A549 (cell line): ENCODE measurements at regions not wholly inside any gene's neighbourhood (a gene's known extent, or its start where the extent isn't known, plus 50 kb on each side); places are given as distances from the start of the nearest gene placed in this dataset.
A peak's percentile ranks its signal among the peaks of the same experiment; 100 is the strongest.

Experiments
- ATAC-seq, 2 experiments: fragments of 200-7000 bp in 1 of 2; fragments of >200 bp in 1 of 2; cut with Nextera tagmentation in 1 of 2; cut with Tn5 transposase in 1 of 2; 3 replicates each; pipeline versions ENCODE4 v1.8.0 to v1.9.1; 2018 to 2020; ENCODE audit warnings: mild to moderate bottlenecking in 1 of 2, moderate library complexity in 1 of 2
- CTCF ChIA-PET: fragments of 300-600 bp; sonication (Branson Sonifier 250); formaldehyde crosslinking; extraction: SDS; loops from one replicate; lab custom pipeline; 2021; ENCODE audit warnings: antibody characterized with exemption, inconsistent platforms; lab: Yijun Ruan, JAX
- POLR2A ChIA-PET: fragments of 350-600 bp; formaldehyde crosslinking; extraction: SDS; loops from one replicate; lab custom pipeline; 2021; ENCODE audit warnings: antibody characterized with exemption, inconsistent platforms; lab: Yijun Ruan, JAX
- DNase-seq, 2 experiments: peaks; one replicate each; pipeline versions ENCODE4 v3.0.0 to v3.0.0-alpha.2; 2011 to 2016; ENCODE audit warnings: low read depth in 1 of 2, low spot score in 1 of 2
- FAIRE-seq: peaks from 2 replicates; lab custom pipeline; 2011; peaks lifted over from hg19 to GRCh38; lab: Jason Lieb, UNC
- H3K27ac ChIP-seq, 2 experiments: fragments of >200 bp; sonication (Bioruptor Twin); formaldehyde crosslinking; 3 replicates each; pipeline ENCODE4 v1.5.1; 2016 to 2017
- H3K4me1 ChIP-seq: fragments of >200 bp; sonication (Bioruptor Twin); formaldehyde crosslinking; 3 replicates; pipeline ENCODE4 v1.6.1; 2016
- H3K4me2 ChIP-seq: fragments of >200 bp; sonication (Bioruptor Twin); formaldehyde crosslinking; 3 replicates; pipeline ENCODE4 v1.6.1; 2016
- H3K4me3 ChIP-seq: fragments of >200 bp; sonication (Bioruptor Twin); formaldehyde crosslinking; 3 replicates; pipeline ENCODE4 v1.5.1; 2016
- H3K9me3 ChIP-seq: fragments of >200 bp; sonication (Bioruptor Twin); formaldehyde crosslinking; 3 replicates; pipeline ENCODE4 v1.6.1; 2016
- CBX2 ChIP-seq: fragments of 200-600 bp; sonication (generic); IDR thresholded peaks from 2 replicates; pipeline ENCODE4 v1.6.1; 2016; ENCODE audit warnings: low read depth, mild to moderate bottlenecking, borderline replicate concordance
- EHF ChIP-seq: fragments of 250-450 bp; sonication (Bioruptor Pico); IDR thresholded peaks from 2 replicates; pipeline ENCODE4 v1.5.0; 2020; ENCODE audit warnings: mild to moderate bottlenecking
- EP300 ChIP-seq, 2 experiments: fragments of >200 bp; sonication (Bioruptor Twin); formaldehyde crosslinking; IDR thresholded peaks; 2 replicates in 1 of 2; 3 replicates in 1 of 2; pipeline ENCODE4 v1.6.1; 2016 to 2017
- ESRRA ChIP-seq: fragments of 150-350 bp; IDR thresholded peaks from 2 replicates; pipeline ENCODE4 v1.6.1; 2014; ENCODE audit warnings: mild to moderate bottlenecking, low read length, borderline replicate concordance
- FOSB ChIP-seq: fragments of 250-450 bp; sonication (Bioruptor Pico); IDR thresholded peaks from 2 replicates; pipeline ENCODE4 v1.5.0; 2020; ENCODE audit warnings: mild to moderate bottlenecking, moderate library complexity
- HDAC2 ChIP-seq: fragments of 200-600 bp; sonication (generic); IDR thresholded peaks from 2 replicates; pipeline ENCODE4 v1.6.1; 2016
- HEYL ChIP-seq: fragments of 250-450 bp; sonication (Bioruptor Pico); IDR thresholded peaks from 2 replicates; pipeline ENCODE4 v1.8.0; 2021; ENCODE audit warnings: mild to moderate bottlenecking, moderate library complexity
- HOXB5 ChIP-seq: fragments of 250-450 bp; sonication (Bioruptor Pico); IDR thresholded peaks from 2 replicates; pipeline ENCODE4 v1.5.0; 2020; ENCODE audit warnings: mild to moderate bottlenecking, moderate library complexity
- MAX ChIP-seq: IDR thresholded peaks from 2 replicates; pipeline ENCODE4 v1.6.1; 2012
- MAZ ChIP-seq: fragments of 150-350 bp; IDR thresholded peaks from 2 replicates; pipeline ENCODE4 v1.6.1; 2014; ENCODE audit warnings: antibody characterized with exemption, low read depth, low read length, borderline replicate concordance
- MYC ChIP-seq: IDR thresholded peaks from 2 replicates; pipeline ENCODE4 v1.6.1; 2012; ENCODE audit warnings: mild to moderate bottlenecking, inconsistent platforms, low read length, improper control_type of control experiment, borderline replicate concordance
- NPAS2 ChIP-seq: fragments of 250-450 bp; sonication (Bioruptor Pico); IDR thresholded peaks from 2 replicates; pipeline ENCODE4 v1.8.0; 2022; ENCODE audit warnings: mild to moderate bottlenecking, moderate library complexity, borderline replicate concordance
- POLR2AphosphoS2 ChIP-seq: conservative IDR thresholded peaks from 2 replicates; pipeline ENCODE4 v1.6.1; 2012; ENCODE audit warnings: low read length, improper control_type of control experiment, inconsistent platforms
- RCOR1 ChIP-seq: fragments of 150-350 bp; IDR thresholded peaks from 2 replicates; pipeline ENCODE4 v1.6.1; 2014; ENCODE audit warnings: antibody characterized with exemption, low read length, low read depth
- RNF2 ChIP-seq: fragments of 200-600 bp; sonication (generic); IDR thresholded peaks from 2 replicates; pipeline ENCODE4 v1.6.1; 2016; ENCODE audit warnings: low read depth, mild to moderate bottlenecking, antibody characterized with exemption, moderate library complexity, borderline replicate concordance
- SMC3 ChIP-seq: fragments of >200 bp; sonication (Bioruptor Twin); formaldehyde crosslinking; IDR thresholded peaks from 3 replicates; pipeline ENCODE4 v1.6.1; 2018; ENCODE audit warnings: inconsistent platforms
- SREBF2 ChIP-seq: fragments of 450-650 bp; IDR thresholded peaks from 2 replicates; pipeline ENCODE4 v1.6.1; 2014; ENCODE audit warnings: mild to moderate bottlenecking, moderate library complexity
- TP53 ChIP-seq: fragments of 250-450 bp; sonication (Bioruptor Pico); IDR thresholded peaks from 2 replicates; pipeline ENCODE4 v1.5.0; 2021; ENCODE audit warnings: mild to moderate bottlenecking, moderate library complexity
- ZFP36 ChIP-seq: fragments of 450-650 bp; IDR thresholded peaks from 2 replicates; pipeline ENCODE4 v1.6.1; 2014; ENCODE audit warnings: borderline replicate concordance; ENCODE audit not compliant: partially characterized antibody
- ZNF302 ChIP-seq: fragments of 250-450 bp; sonication (Bioruptor Pico); IDR thresholded peaks from 2 replicates; pipeline ENCODE4 v1.9.0; 2021; ENCODE audit warnings: inconsistent platforms, mild to moderate bottlenecking, moderate library complexity
- ZSCAN20 ChIP-seq: fragments of 250-450 bp; sonication (Bioruptor Pico); IDR thresholded peaks from 2 replicates; pipeline ENCODE4 v1.8.0; 2022; ENCODE audit warnings: mild to moderate bottlenecking, moderate library complexity
- WGBS: methylation state at CpG from one replicate; pipeline ENCODE4 v1.1.6; 2017; ENCODE audit errors: missing lambda C conversion rate; 5-methylcytosine and 5-hydroxymethylcytosine counted together
- TF ChIP-seq, protein P1 (sequence below): fragments of >200 bp; sonication (Bioruptor Twin); formaldehyde crosslinking; IDR thresholded peaks from 3 replicates; pipeline ENCODE4 v1.6.1; 2016

GRCh38 chr3:178258121-178258520 lies 278.1 kb upstream of the KCNMB2 start:
- ATAC-seq, result no peak
- CTCF ChIA-PET, result no interaction called here
- TF ChIP-seq HEYL (CRISPR knock-in tag) (no peak), ZSCAN20 (CRISPR knock-in tag) (no peak), MAX (no peak), TP53 (CRISPR knock-in tag) (no peak), SMC3 (no peak), POLR2AphosphoS2 (no peak), RCOR1 (no peak)
- TF ChIP-seq, all 56 proteins: peak for 0
- no peak for FAIRE-seq
- no peak overlapping the region for H3K27ac ChIP-seq
- WGBS, result 29% methylated on average over 1 of the region's 1 CpG
- no peaks in the 10 kb centered on the region for H3K4me1 ChIP-seq
- DNase-seq, result no peak
- H3K4me3 ChIP-seq, result no peak overlapping the region
- H3K4me2 ChIP-seq, result no peak overlapping the region
- POLR2A ChIA-PET, result no interaction called here
- H3K9me3 ChIP-seq, result no peaks in the 10 kb centered on the region

GRCh38 chr3:178259703-178260102 lies 276.5 kb upstream of the KCNMB2 start:
- no peaks in the 10 kb centered on the region for H3K9me3 ChIP-seq
- H3K4me3 ChIP-seq, result no peak overlapping the region
- ATAC-seq (no peak), FAIRE-seq (no peak), DNase-seq (no peak)
- H3K4me1 ChIP-seq, result no peaks in the 10 kb centered on the region
- TF ChIP-seq ESRRA (no peak), ZFP36 (no peak), MYC (no peak), POLR2AphosphoS2 (no peak), HEYL (CRISPR knock-in tag) (no peak), MAX (no peak), HOXB5 (CRISPR knock-in tag) (no peak), CBX2 (no peak), FOSB (CRISPR knock-in tag) (no peak), TP53 (CRISPR knock-in tag) (no peak), SREBF2 (no peak), EHF (CRISPR knock-in tag) (no peak), EP300 (IDR thresholded peaks at IDR 0.05) (no peak), RCOR1 (no peak)
- no peak overlapping the region for H3K4me2 ChIP-seq
- POLR2A ChIA-PET, result no interaction called here
- CTCF ChIA-PET, result no interaction called here
- no peak overlapping the region for H3K27ac ChIP-seq

DNA sequence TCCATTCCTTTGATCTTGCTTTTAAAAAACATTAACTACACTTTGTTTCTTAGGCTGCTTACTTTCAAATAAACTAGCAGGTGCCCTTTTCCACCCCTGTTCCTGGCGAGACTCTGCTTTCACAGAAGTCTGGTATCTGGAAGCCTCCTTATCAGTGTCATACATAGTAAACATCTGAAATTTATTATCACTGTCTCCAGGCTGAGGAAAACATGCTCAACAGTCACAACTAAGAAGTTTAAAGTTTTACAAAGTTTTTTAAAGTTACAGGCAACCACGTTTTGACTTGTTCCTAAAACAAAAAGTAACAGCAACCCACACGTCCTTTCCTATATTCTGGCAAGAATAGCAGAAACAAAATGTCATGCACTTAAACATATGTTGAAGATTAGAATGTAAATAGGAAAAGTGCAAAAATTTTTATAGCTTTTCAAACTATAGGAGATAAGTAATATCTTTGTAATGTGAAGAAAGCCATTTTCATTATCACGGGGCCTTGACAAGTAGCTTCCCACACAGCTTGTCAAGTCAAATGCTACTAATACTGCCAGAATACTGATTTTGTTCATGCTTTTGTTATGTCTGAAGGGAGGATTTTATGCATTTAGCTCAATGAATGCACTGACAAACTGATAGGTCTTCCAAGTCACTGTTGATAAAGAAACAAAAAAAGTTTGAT lies 275.2 kb upstream of the KCNMB2 start:
- H3K4me2 ChIP-seq, result peak overlapping the region; percentile 1; the same call in 1 of the 3 replicates
- H3K4me1 ChIP-seq, result no peaks in the 10 kb centered on the region
- no peak for ATAC-seq
- H3K9me3 ChIP-seq, result no peaks in the 10 kb centered on the region
- WGBS, result 44% methylated on average over 4 of the region's 4 CpGs
- H3K4me3 ChIP-seq, result no peak overlapping the region
- FAIRE-seq, result no peak
- DNase-seq, result no peak
- TF ChIP-seq, protein P1, sequence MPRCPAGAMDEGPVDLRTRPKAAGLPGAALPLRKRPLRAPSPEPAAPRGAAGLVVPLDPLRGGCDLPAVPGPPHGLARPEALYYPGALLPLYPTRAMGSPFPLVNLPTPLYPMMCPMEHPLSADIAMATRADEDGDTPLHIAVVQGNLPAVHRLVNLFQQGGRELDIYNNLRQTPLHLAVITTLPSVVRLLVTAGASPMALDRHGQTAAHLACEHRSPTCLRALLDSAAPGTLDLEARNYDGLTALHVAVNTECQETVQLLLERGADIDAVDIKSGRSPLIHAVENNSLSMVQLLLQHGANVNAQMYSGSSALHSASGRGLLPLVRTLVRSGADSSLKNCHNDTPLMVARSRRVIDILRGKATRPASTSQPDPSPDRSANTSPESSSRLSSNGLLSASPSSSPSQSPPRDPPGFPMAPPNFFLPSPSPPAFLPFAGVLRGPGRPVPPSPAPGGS, result no peak
- no peak for TF ChIP-seq HEYL (CRISPR knock-in tag)
- TF ChIP-seq NPAS2 (CRISPR knock-in tag), result no peak
- TF ChIP-seq RNF2, result no peak
- TF ChIP-seq ZNF302 (CRISPR knock-in tag), result no peak
- no peak for TF ChIP-seq HDAC2
- TF ChIP-seq MAZ, result no peak
- ChIA-PET POLR2A (no interaction called here), CTCF (no interaction called here)
- H3K27ac ChIP-seq, result no peak overlapping the region
